ENCODE measurements at regions not wholly inside any gene's neighbourhood (a gene's known extent, or its start where the extent isn't known, plus 50 kb on each side); places are given as distances from the start of the nearest gene placed in this dataset.
"Not testable (repeated sequence)": the region's sequence is repeated elsewhere in the genome, so short reads cannot be mapped to it uniquely, and the experiment has no call there.

GRCh38 chr9:17878810-17879370 lies 300.0 kb downstream of the SH3GL2 start:
- CTCF ChIA-PET: no interaction called here

DNA sequence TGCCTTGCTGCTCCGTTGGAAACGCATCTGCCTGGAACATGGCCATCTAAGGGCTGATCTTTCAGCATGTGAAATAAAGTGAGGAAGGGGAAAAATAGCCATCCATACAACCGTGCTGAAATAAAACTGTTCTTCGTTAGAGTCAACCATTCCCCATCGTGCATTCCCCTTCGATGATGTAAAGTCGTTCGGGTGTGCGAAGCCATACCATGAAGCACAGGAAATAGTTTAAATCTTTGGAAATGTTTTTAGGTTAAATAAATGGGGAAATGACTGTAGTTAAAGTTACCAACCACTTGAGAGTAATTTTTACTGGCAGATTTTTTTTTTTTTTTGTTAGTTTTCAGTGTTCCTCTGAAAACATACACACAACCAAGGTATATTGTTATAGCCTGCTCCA lies 302.5 kb downstream of the SH3GL2 start:
- Mint-ChIP-seq H3K36me3 (no peaks in the 10 kb centered on the region), H3K27ac (no peak overlapping the region), H3K4me3 (no peak overlapping the region), H3K4me1 (no peaks in the 10 kb centered on the region), H3K27me3 (peaks cover 0 to 1% of the 10 kb centered on the region in 2 donors), H3K9me3 (peaks cover 0 to 3% (median 2%) of the 10 kb centered on the region in 5 donors)
- no peak for DNase-seq
- Histone ChIP-seq H3K27ac (ENCODE audit: low read depth, low read length) (no peak overlapping the region), H3K27me3 (ENCODE audit: insufficient read depth, low read length, poor library complexity, severe bottlenecking) (no peaks in the 10 kb centered on the region), H3K9me3 (ENCODE audit: low read length) (no peaks in the 10 kb centered on the region), H3K4me1 (ENCODE audit: insufficient read depth, low read length) (no peaks in the 10 kb centered on the region), H3K4me3 (ENCODE audit: low read length) (no peak overlapping the region), H3K36me3 (ENCODE audit: insufficient read depth, low read length) (no peaks in the 10 kb centered on the region)
- ChIA-PET CTCF (no interaction called here), POLR2A (no interaction called here)

More at GRCh38 chr9:17878810-17879370, 300.0 kb downstream of the SH3GL2 start:
- H3K4me1 ChIP-seq (ENCODE audit: insufficient read depth, low read length): no peaks in the 10 kb centered on the region
- H3K36me3 ChIP-seq (ENCODE audit: insufficient read depth, low read length): no peaks in the 10 kb centered on the region
- H3K9me3 Mint-ChIP-seq: peaks cover 0 to 6% (median 4%) of the 10 kb centered on the region in 5 donors
- peaks cover 0 to 1% of the 10 kb centered on the region in 2 donors for H3K27me3 Mint-ChIP-seq
- H3K36me3 Mint-ChIP-seq: no peaks in the 10 kb centered on the region
- H3K4me3 ChIP-seq (ENCODE audit: low read length): no peak overlapping the region
- DNase-seq: no peak
- H3K27ac ChIP-seq (ENCODE audit: low read depth, low read length): no peak overlapping the region
- H3K4me3 Mint-ChIP-seq: no peak overlapping the region
- POLR2A ChIA-PET: no interaction called here
- H3K4me1 Mint-ChIP-seq: no peaks in the 10 kb centered on the region
- no peak overlapping the region for H3K27ac Mint-ChIP-seq
- H3K9me3 ChIP-seq (ENCODE audit: low read length): no peaks in the 10 kb centered on the region
- no peaks in the 10 kb centered on the region for H3K27me3 ChIP-seq (ENCODE audit: insufficient read depth, low read length, poor library complexity, severe bottlenecking)

DNA sequence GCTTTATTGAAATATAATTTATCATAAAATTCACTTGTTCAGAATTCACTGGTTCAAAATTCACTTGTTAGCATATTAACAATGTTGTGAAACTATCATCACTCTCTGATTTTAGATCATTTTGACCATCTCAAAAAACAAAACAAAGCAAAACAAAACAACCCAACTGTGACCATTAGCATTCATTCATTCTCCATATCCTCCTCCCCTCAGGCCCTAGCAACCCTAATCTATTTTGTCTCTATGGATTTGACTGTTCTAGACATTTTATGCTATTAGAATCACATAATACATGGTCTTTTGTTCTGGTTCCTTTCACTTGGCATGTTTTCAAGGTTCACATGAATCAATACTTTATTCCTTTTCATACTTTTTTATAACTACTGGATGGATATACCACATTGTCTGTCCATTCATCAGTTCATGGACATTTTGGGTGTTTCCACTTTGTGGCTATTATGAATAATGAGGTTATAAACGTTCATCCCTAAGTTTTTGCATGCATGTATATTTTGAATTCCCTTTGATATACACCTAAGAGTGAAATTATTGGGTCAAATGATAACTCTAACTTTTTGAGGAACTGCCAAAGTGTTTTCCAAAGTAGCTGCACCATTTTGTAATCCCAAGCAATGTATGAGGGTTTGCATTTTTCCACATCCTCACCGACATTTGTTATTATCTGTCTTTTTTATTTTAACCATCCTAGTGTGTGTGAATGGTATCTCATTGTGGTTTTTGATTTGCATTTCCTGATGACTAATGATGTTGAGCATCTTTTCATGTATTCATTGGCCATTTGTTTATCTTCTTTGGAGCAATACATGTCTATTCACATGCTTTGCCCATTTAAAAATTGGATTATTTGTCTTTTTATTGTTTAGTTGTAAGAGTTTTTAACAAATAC lies 304.1 kb downstream of the SH3GL2 start:
- Mint-ChIP-seq H3K9me3 (peaks cover 0 to 3% (median 2%) of the 10 kb centered on the region in 5 donors), H3K27me3 (no peaks in the 10 kb centered on the region), H3K4me3 (no peak overlapping the region), H3K36me3 (no peaks in the 10 kb centered on the region), H3K4me1 (no peaks in the 10 kb centered on the region), H3K27ac (no peak overlapping the region)
- no peaks in the 10 kb centered on the region for H3K27me3 ChIP-seq (ENCODE audit: insufficient read depth, low read length, poor library complexity, severe bottlenecking)
- H3K27ac ChIP-seq (ENCODE audit: low read depth, low read length): no peak overlapping the region
- ChIA-PET POLR2A (no interaction called here), CTCF (no interaction called here)
- DNase-seq: no peak
- no peaks in the 10 kb centered on the region for H3K36me3 ChIP-seq (ENCODE audit: insufficient read depth, low read length)
- H3K4me3 ChIP-seq (ENCODE audit: low read length): no peak overlapping the region
- H3K4me1 ChIP-seq (ENCODE audit: insufficient read depth, low read length): no peaks in the 10 kb centered on the region
- no peaks in the 10 kb centered on the region for H3K9me3 ChIP-seq (ENCODE audit: low read length)

DNA sequence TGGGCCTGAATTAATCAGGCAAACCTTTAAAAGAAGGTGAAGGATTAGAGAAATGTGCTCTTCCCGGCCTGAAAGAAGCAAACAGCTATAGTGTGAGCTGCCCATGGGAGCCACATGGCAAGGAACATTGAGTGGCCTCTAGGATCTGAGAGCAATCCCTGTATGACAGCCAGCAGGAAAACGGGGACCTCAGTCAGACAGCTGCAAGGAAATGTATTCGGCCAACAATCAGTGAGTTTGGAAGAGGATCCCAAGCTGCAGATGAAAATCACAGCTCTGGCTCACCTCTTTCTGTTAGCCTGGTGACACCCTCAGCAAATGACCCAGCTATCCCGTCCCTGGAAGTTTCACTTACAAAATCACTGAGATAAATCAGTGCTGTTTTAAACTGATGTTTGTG lies 309.2 kb downstream of the SH3GL2 start:
- Mint-ChIP-seq H3K9me3 (peaks cover 2 to 5% (median 3%) of the 10 kb centered on the region in 5 donors), H3K27ac (no peak overlapping the region), H3K4me1 (no peaks in the 10 kb centered on the region), H3K4me3 (no peak overlapping the region), H3K27me3 (no peaks in the 10 kb centered on the region), H3K36me3 (no peaks in the 10 kb centered on the region)
- Histone ChIP-seq H3K9me3 (ENCODE audit: low read length) (no peaks in the 10 kb centered on the region), H3K36me3 (ENCODE audit: insufficient read depth, low read length) (no peaks in the 10 kb centered on the region), H3K27ac (ENCODE audit: low read depth, low read length) (no peak overlapping the region), H3K27me3 (ENCODE audit: insufficient read depth, low read length, poor library complexity, severe bottlenecking) (no peaks in the 10 kb centered on the region), H3K4me1 (ENCODE audit: insufficient read depth, low read length) (no peaks in the 10 kb centered on the region), H3K4me3 (ENCODE audit: low read length) (no peak overlapping the region)
- POLR2A ChIA-PET: no interaction called here
- DNase-seq: no peak
- CTCF ChIA-PET: interaction anchor here (0.8 kb wide), 1 partner anchor 11 kb away, joined by 3 read pairs; no protein-coding TSS in a partner anchor

- H3K9me3 ChIP-seq (ENCODE audit: low read length); CTCF ChIA-PET; H3K36me3 Mint-ChIP-seq; H3K36me3 ChIP-seq (ENCODE audit: insufficient read depth, low read length); H3K4me1 ChIP-seq (ENCODE audit: insufficient read depth, low read length); POLR2A ChIA-PET; H3K27me3 Mint-ChIP-seq; H3K27ac Mint-ChIP-seq; DNase-seq; H3K4me3 ChIP-seq (ENCODE audit: low read length); H3K27ac ChIP-seq (ENCODE audit: low read depth, low read length); H3K27me3 ChIP-seq (ENCODE audit: insufficient read depth, low read length, poor library complexity, severe bottlenecking); H3K4me3 Mint-ChIP-seq; H3K4me1 Mint-ChIP-seq: not testable (repeated sequence)
- H3K9me3 Mint-ChIP-seq: peaks cover 0 to 10% (median 3%) of the 10 kb centered on the region in 5 donors
Measured at GRCh38 chr9:17888964-17889363, 310.1 kb downstream of the SH3GL2 start.

- CTCF ChIA-PET: no interaction called here
- H3K36me3 Mint-ChIP-seq: no peaks in the 10 kb centered on the region
- H3K4me1 Mint-ChIP-seq: no peaks in the 10 kb centered on the region
- H3K4me1 ChIP-seq (ENCODE audit: insufficient read depth, low read length): no peaks in the 10 kb centered on the region
- no peak overlapping the region for H3K4me3 Mint-ChIP-seq
- H3K27ac ChIP-seq (ENCODE audit: low read depth, low read length): no peak overlapping the region
- no peak overlapping the region for H3K4me3 ChIP-seq (ENCODE audit: low read length)
- no peak for DNase-seq
- POLR2A ChIA-PET: no interaction called here
- no peaks in the 10 kb centered on the region for H3K9me3 ChIP-seq (ENCODE audit: low read length)
- no peak overlapping the region for H3K27ac Mint-ChIP-seq
- no peaks in the 10 kb centered on the region for H3K27me3 ChIP-seq (ENCODE audit: insufficient read depth, low read length, poor library complexity, severe bottlenecking)
- H3K36me3 ChIP-seq (ENCODE audit: insufficient read depth, low read length): no peaks in the 10 kb centered on the region
- no peaks in the 10 kb centered on the region for H3K27me3 Mint-ChIP-seq
- H3K9me3 Mint-ChIP-seq: peaks cover 0 to 19% (median 8%) of the 10 kb centered on the region in 5 donors
Measured at GRCh38 chr9:17894501-17895160, 315.8 kb downstream of the SH3GL2 start.

DNA sequence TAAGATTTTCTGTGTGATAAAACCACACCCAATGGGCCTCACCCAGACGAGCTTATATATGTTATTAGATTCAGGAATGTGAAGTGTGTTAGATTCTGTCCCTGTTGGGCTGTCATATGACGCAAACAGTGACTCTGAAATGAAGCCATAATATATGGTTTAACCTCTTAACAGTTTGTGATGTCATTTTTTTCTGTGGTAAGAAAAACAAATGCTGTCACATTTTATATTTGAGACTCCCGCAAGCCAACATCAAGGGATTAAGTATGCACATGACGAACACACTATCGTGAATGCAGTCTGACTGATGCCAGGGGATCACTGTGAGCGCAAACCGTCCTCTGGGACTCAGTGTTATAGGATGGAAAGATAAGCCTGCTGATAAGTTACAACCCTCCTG lies 321.7 kb downstream of the SH3GL2 start:
- ChIA-PET CTCF (no interaction called here), POLR2A (no interaction called here)
- no peaks in the 10 kb centered on the region for H3K9me3 ChIP-seq (ENCODE audit: low read length)
- Mint-ChIP-seq H3K9me3 (peaks cover 0 to 12% (median 5%) of the 10 kb centered on the region in 5 donors), H3K4me3 (no peak overlapping the region), H3K27me3 (peaks cover 0 to 1% of the 10 kb centered on the region in 2 donors), H3K36me3 (no peaks in the 10 kb centered on the region), H3K4me1 (no peaks in the 10 kb centered on the region), H3K27ac (no peak overlapping the region)
- no peaks in the 10 kb centered on the region for H3K4me1 ChIP-seq (ENCODE audit: insufficient read depth, low read length)
- H3K27me3 ChIP-seq (ENCODE audit: insufficient read depth, low read length, poor library complexity, severe bottlenecking): no peaks in the 10 kb centered on the region
- no peak overlapping the region for H3K27ac ChIP-seq (ENCODE audit: low read depth, low read length)
- DNase-seq: no peak
- no peak overlapping the region for H3K4me3 ChIP-seq (ENCODE audit: low read length)
- no peaks in the 10 kb centered on the region for H3K36me3 ChIP-seq (ENCODE audit: insufficient read depth, low read length)

DNA sequence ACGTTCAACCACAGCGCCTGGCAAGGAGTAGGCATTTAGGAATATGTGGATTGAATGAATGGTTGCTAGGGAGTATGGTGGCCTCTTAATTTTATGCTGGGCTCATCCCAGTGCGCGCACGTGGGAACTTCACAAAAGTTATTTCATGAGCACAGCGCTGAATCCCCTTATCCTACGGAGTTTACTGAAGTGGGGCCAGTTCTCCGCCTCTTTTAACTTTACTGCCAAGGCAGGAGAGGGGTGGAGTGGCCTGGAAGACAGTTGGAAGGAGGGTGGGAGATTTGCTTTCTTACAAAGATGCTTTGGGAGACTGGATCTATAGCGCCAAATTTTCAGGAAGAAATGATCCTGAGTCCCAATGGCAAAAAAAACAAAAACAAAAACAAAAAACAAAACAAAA lies 326.5 kb downstream of the SH3GL2 start:
- no peak for DNase-seq
- Histone ChIP-seq H3K4me1 (ENCODE audit: insufficient read depth, low read length) (no peaks in the 10 kb centered on the region), H3K4me3 (ENCODE audit: low read length) (no peak overlapping the region), H3K36me3 (ENCODE audit: insufficient read depth, low read length) (no peaks in the 10 kb centered on the region), H3K9me3 (ENCODE audit: low read length) (no peaks in the 10 kb centered on the region), H3K27me3 (ENCODE audit: insufficient read depth, low read length, poor library complexity, severe bottlenecking) (no peaks in the 10 kb centered on the region), H3K27ac (ENCODE audit: low read depth, low read length) (no peak overlapping the region)
- H3K4me3 Mint-ChIP-seq: no peak overlapping the region
- peaks cover 1 to 5% of the 10 kb centered on the region in 2 donors for H3K27me3 Mint-ChIP-seq
- no peaks in the 10 kb centered on the region for H3K36me3 Mint-ChIP-seq
- no peak overlapping the region for H3K27ac Mint-ChIP-seq
- ChIA-PET POLR2A (no interaction called here), CTCF (no interaction called here)
- peaks cover 0 to 7% (median 5%) of the 10 kb centered on the region in 5 donors for H3K9me3 Mint-ChIP-seq
- no peaks in the 10 kb centered on the region for H3K4me1 Mint-ChIP-seq
